Naive B cell (primary cell): ENCODE measurements at regions not wholly inside any gene's neighbourhood (a gene's known extent, or its start where the extent isn't known, plus 50 kb on each side); places are given as distances from the start of the nearest gene placed in this dataset.

ENCODE experiments used
- ATAC-seq, 2 donors: fragments of 150-1000 bp; cut with Tn5 transposase; 2 replicates each; pipeline ENCODE4 v1.10.0; 2021; ENCODE audit warnings: low read depth in 2 of 2, mild to moderate bottlenecking in 2 of 2, moderate library complexity in 2 of 2
- DNase-seq: peaks from one replicate; pipeline ENCODE4 v3.0.0; 2022
- H3K27ac Mint-ChIP-seq, 6 donors: one replicate each; pipeline ENCODE4 v1.8.0; 2020 to 2022; ENCODE audit warnings: mild to moderate bottlenecking in 6 of 6, mixed read lengths in 6 of 6, moderate library complexity in 5 of 6, inconsistent platforms in 2 of 6
- H3K27me3 Mint-ChIP-seq, 3 donors: one replicate each; pipeline ENCODE4 v1.8.0; 2021 to 2022; ENCODE audit warnings: mixed read lengths in 3 of 3, mild to moderate bottlenecking in 1 of 3
- H3K36me3 Mint-ChIP-seq, 2 donors: one replicate each; pipeline ENCODE4 v1.8.0; 2020 to 2022; ENCODE audit warnings: mixed read lengths in 2 of 2, inconsistent platforms in 1 of 2, mild to moderate bottlenecking in 1 of 2
- H3K4me1 Mint-ChIP-seq, 3 donors: one replicate each; pipeline ENCODE4 v1.8.0; 2020 to 2022; ENCODE audit warnings: mixed read lengths in 3 of 3, inconsistent platforms in 1 of 3, mild to moderate bottlenecking in 1 of 3, moderate library complexity in 1 of 3
- H3K4me3 Mint-ChIP-seq, 8 donors: one replicate each; pipeline ENCODE4 v1.8.0; 2020 to 2022; ENCODE audit warnings: mild to moderate bottlenecking in 8 of 8, mixed read lengths in 8 of 8, moderate library complexity in 8 of 8, inconsistent platforms in 2 of 8
- H3K9me3 Mint-ChIP-seq, 7 donors: one replicate each; pipeline ENCODE4 v1.8.0; 2020 to 2022; ENCODE audit warnings: mixed read lengths in 7 of 7, mild to moderate bottlenecking in 5 of 7, inconsistent platforms in 2 of 7, moderate library complexity in 1 of 7

GRCh38 chr6:44009425-44010321 is 117.6 kb downstream of the MRPL14 start:
- H3K27me3 Mint-ChIP-seq: peaks cover 24 to 65% (median 59%) of the 10 kb centered on the region in 3 donors
- peaks cover 0 to 3% (median 0%) of the 10 kb centered on the region in 3 donors for H3K4me1 Mint-ChIP-seq
- DNase-seq (no peak), ATAC-seq (no peak)
- H3K36me3 Mint-ChIP-seq: no peaks in the 10 kb centered on the region
- no peak overlapping the region for H3K27ac Mint-ChIP-seq
- H3K4me3 Mint-ChIP-seq: no peak overlapping the region
- no peaks in the 10 kb centered on the region for H3K9me3 Mint-ChIP-seq

- Mint-ChIP-seq H3K4me3 (no peak overlapping the region), H3K27me3 (peaks cover 31 to 69% (median 66%) of the 10 kb centered on the region in 3 donors), H3K4me1 (peaks cover 0 to 5% (median 3%) of the 10 kb centered on the region in 3 donors), H3K9me3 (no peaks in the 10 kb centered on the region), H3K27ac (no peak overlapping the region), H3K36me3 (no peaks in the 10 kb centered on the region)
- DNase-seq (no peak), ATAC-seq (no peak)
These were observed 118.4 kb downstream of the MRPL14 start for GRCh38 chr6:44008821-44009370.

GRCh38 chr6:44007818-44008621 is 119.2 kb downstream of the MRPL14 start:
- H3K36me3 Mint-ChIP-seq: no peaks in the 10 kb centered on the region
- H3K4me3 Mint-ChIP-seq: no peak overlapping the region
- H3K27me3 Mint-ChIP-seq: peaks cover 38 to 71% (median 70%) of the 10 kb centered on the region in 3 donors
- H3K4me1 Mint-ChIP-seq: peaks cover 0 to 10% (median 10%) of the 10 kb centered on the region in 3 donors
- ATAC-seq (no peak), DNase-seq (no peak)
- H3K27ac Mint-ChIP-seq: no peak overlapping the region
- no peaks in the 10 kb centered on the region for H3K9me3 Mint-ChIP-seq

- no peak for DNase-seq
- H3K36me3 Mint-ChIP-seq: no peaks in the 10 kb centered on the region
- H3K4me1 Mint-ChIP-seq: peaks cover 0 to 13% (median 10%) of the 10 kb centered on the region in 3 donors
- peaks cover 38 to 77% (median 65%) of the 10 kb centered on the region in 3 donors for H3K27me3 Mint-ChIP-seq
- no peak overlapping the region for H3K27ac Mint-ChIP-seq
- no peak overlapping the region for H3K4me3 Mint-ChIP-seq
- no peak for ATAC-seq
- no peaks in the 10 kb centered on the region for H3K9me3 Mint-ChIP-seq
These were observed 120.4 kb downstream of the MRPL14 start for GRCh38 chr6:44006872-44007303.

- Mint-ChIP-seq H3K4me3 (peak overlapping the region in 1 of 8 donors; percentile 35), H3K27me3 (peaks cover 42 to 83% (median 62%) of the 10 kb centered on the region in 3 donors), H3K36me3 (no peaks in the 10 kb centered on the region), H3K27ac (no peak overlapping the region), H3K9me3 (no peaks in the 10 kb centered on the region), H3K4me1 (peaks cover 4 to 13% (median 10%) of the 10 kb centered on the region in 3 donors)
- ATAC-seq (no peak), DNase-seq (no peak)
These were observed 121.0 kb downstream of the MRPL14 start for GRCh38 chr6:44006123-44006871.

- DNase-seq (no peak), ATAC-seq (no peak)
- peaks cover 47 to 85% (median 68%) of the 10 kb centered on the region in 3 donors for H3K27me3 Mint-ChIP-seq
- H3K36me3 Mint-ChIP-seq: no peaks in the 10 kb centered on the region
- no peaks in the 10 kb centered on the region for H3K9me3 Mint-ChIP-seq
- peak overlapping the region in 1 of 8 donors; percentile 35 for H3K4me3 Mint-ChIP-seq
- peaks cover 5 to 20% (median 16%) of the 10 kb centered on the region in 3 donors for H3K4me1 Mint-ChIP-seq
- H3K27ac Mint-ChIP-seq: peak overlapping the region in 1 of 6 donors; percentile 77
These were observed 121.7 kb downstream of the MRPL14 start for GRCh38 chr6:44005507-44005903.

- Mint-ChIP-seq H3K4me3 (peak overlapping the region in 1 of 8 donors; percentile 34), H3K27ac (no peak overlapping the region)
These were observed 122.4 kb downstream of the MRPL14 start for GRCh38 chr6:44004625-44005506.

GRCh38 chr6:44004136-44004535 is 123.1 kb downstream of the MRPL14 start:
- no peak overlapping the region for H3K27ac Mint-ChIP-seq
- peaks cover 0 to 3% (median 0%) of the 10 kb centered on the region in 7 donors for H3K9me3 Mint-ChIP-seq
- H3K4me3 Mint-ChIP-seq: peak overlapping the region in 6 of 8 donors; percentile 24 to 86 (median 44)
- ATAC-seq (no peak), DNase-seq (no peak)
- peaks cover 9 to 23% (median 19%) of the 10 kb centered on the region in 3 donors for H3K4me1 Mint-ChIP-seq
- no peaks in the 10 kb centered on the region for H3K36me3 Mint-ChIP-seq
- H3K27me3 Mint-ChIP-seq: peaks cover 47 to 91% (median 71%) of the 10 kb centered on the region in 3 donors

More at GRCh38 chr6:44004625-44005506, 122.4 kb downstream of the MRPL14 start:
- DNase-seq (no peak), ATAC-seq (no peak)
- Mint-ChIP-seq H3K9me3 (no peaks in the 10 kb centered on the region), H3K4me1 (peaks cover 9 to 23% (median 19%) of the 10 kb centered on the region in 3 donors), H3K36me3 (no peaks in the 10 kb centered on the region), H3K27me3 (peaks cover 47 to 91% (median 75%) of the 10 kb centered on the region in 3 donors)

GRCh38 chr6:44003345-44004061 is 123.7 kb downstream of the MRPL14 start:
- Mint-ChIP-seq H3K4me1 (peaks cover 9 to 23% (median 19%) of the 10 kb centered on the region in 3 donors), H3K9me3 (peaks cover 0 to 3% (median 0%) of the 10 kb centered on the region in 7 donors), H3K27ac (no peak overlapping the region)

GRCh38 chr6:44002593-44003344 is 124.5 kb downstream of the MRPL14 start:
- H3K4me1 Mint-ChIP-seq: peaks cover 9 to 23% (median 19%) of the 10 kb centered on the region in 3 donors
- peaks cover 0 to 3% (median 0%) of the 10 kb centered on the region in 7 donors for H3K9me3 Mint-ChIP-seq
- ATAC-seq (peak; percentile 64 to 66), DNase-seq (peak; percentile 56)
- no peaks in the 10 kb centered on the region for H3K36me3 Mint-ChIP-seq
- H3K27ac Mint-ChIP-seq: no peak overlapping the region
- H3K27me3 Mint-ChIP-seq: peaks cover 44 to 82% (median 57%) of the 10 kb centered on the region in 3 donors
- H3K4me3 Mint-ChIP-seq: peak overlapping the region; percentile 39 to 88 (median 77)

More at GRCh38 chr6:44003345-44004061, 123.7 kb downstream of the MRPL14 start:
- Mint-ChIP-seq H3K36me3 (no peaks in the 10 kb centered on the region), H3K4me3 (peak overlapping the region in 7 of 8 donors; percentile 39 to 88 (median 77)), H3K27me3 (peaks cover 47 to 89% (median 65%) of the 10 kb centered on the region in 3 donors)
- no peak for DNase-seq
- ATAC-seq: peak; percentile 15 to 20
